ENCODE measurements at regions not wholly inside any gene's neighbourhood (a gene's known extent, or its start where the extent isn't known, plus 50 kb on each side); places are given as distances from the start of the nearest gene placed in this dataset.
"Not testable (repeated sequence)": the region's sequence is repeated elsewhere in the genome, so short reads cannot be mapped to it uniquely, and the experiment has no call there.

DNA sequence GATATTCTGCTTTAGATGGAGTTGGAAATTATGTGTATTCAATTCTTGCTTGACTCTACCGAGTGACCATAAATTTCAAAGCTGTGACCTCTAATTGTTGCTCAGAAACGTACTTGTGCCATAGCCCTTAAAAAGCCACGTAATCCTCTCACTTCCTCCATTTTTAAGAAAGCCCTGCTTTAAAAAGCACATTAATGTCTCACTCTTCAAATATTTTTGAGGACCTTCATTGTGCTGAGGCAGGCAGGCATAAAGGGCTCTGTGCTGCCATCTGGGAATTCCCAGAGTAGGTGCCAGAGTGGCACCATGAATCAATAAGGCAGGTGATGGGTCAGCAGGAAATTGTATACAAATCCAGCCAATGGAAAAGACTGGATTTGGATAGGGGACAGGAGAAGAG is 97.7 kb upstream of the FAM204A start:
- TF ChIP-seq, protein P1, sequence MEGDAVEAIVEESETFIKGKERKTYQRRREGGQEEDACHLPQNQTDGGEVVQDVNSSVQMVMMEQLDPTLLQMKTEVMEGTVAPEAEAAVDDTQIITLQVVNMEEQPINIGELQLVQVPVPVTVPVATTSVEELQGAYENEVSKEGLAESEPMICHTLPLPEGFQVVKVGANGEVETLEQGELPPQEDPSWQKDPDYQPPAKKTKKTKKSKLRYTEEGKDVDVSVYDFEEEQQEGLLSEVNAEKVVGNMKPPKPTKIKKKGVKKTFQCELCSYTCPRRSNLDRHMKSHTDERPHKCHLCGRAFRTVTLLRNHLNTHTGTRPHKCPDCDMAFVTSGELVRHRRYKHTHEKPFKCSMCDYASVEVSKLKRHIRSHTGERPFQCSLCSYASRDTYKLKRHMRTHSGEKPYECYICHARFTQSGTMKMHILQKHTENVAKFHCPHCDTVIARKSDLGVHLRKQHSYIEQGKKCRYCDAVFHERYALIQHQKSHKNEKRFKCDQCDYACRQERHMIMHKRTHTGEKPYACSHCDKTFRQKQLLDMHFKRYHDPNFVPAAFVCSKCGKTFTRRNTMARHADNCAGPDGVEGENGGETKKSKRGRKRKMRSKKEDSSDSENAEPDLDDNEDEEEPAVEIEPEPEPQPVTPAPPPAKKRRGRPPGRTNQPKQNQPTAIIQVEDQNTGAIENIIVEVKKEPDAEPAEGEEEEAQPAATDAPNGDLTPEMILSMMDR (IDR thresholded peaks at IDR 0.05; ENCODE audit: low read depth, low read length, missing control alignments): no peak
- H3K4me3 ChIP-seq (ENCODE audit: low read depth, low read length): no peak overlapping the region
- no peak for DNase-seq (ENCODE audit: low read depth)

DNA sequence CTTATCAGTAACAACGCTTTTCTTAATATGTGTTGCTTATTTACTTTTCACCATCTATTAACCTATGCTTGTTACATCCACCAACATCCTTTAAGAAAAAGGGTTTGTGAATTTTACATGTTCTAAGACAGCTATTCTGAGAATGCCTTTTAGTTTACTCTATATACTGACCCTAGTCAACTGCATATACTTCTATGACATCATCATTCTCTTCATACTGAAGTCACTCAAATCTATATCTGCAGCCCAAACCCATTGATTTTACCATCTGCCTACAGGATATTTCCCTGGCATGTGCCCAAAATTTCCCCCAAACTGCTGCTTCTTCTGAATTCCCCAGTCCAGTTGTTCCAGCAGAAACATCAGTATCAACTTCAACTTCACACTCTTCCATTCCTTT is 94.6 kb upstream of the FAM204A start:
- no peak overlapping the region for H3K4me3 ChIP-seq (ENCODE audit: low read depth, low read length)
- no peak for DNase-seq (ENCODE audit: low read depth)
- TF ChIP-seq, protein P1 (IDR thresholded peaks at IDR 0.05; ENCODE audit: low read depth, low read length, missing control alignments): no peak

DNA sequence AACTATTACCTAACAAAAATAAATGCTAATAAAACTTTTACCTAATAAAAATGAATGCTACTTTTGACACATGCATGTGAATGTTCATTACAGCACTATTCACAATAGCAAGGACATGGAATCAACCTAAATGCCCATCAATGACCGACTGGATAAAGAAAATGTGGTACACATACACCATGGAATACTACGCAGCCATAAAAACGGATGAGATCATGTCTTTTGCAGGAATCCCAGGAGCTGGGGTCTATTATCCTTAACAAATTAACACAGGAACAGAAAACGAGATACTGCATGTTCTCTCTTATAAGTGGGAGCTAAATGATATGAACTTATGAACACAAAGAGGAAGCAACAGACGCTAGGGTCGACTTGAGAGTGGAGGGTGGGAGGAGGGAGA is 88.1 kb upstream of the FAM204A start:
- no peak for DNase-seq (ENCODE audit: low read depth)
- TF ChIP-seq, protein P1 (IDR thresholded peaks at IDR 0.05; ENCODE audit: low read depth, low read length, missing control alignments): no peak
- no peak overlapping the region for H3K4me3 ChIP-seq (ENCODE audit: low read depth, low read length)

DNA sequence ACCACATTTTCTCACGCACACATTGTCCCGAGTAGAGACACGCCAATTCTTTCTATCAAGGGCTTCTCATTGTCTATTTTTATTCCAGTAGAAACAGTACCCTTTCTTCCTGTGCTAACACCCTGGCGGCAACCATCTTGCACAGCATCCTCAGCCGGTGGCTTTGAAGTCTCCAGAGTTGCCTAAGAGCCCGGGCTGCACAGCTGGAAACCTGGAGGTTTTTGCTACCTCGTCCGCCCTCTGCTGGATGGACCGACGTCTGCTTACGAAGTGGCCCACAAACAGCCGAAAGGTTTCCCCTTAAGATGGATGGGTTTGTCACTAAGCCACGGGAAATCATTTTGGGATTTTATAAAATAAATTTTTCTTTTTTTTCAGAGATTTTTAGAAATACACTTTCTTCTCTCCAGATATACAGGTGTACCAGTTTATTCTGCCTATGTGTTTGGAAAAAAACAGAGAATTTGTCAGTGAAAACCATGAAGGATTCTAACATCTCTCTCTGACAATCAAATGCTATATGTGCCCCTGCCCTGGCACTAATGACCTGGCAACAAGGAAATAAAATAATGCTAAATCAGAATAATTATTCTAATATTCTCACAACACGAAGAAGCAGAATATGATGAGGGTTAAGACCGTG is 81.8 kb upstream of the FAM204A start:
- DNase-seq (ENCODE audit: low read depth): peak; percentile 38
- TF ChIP-seq, protein P1 (IDR thresholded peaks at IDR 0.05; ENCODE audit: low read depth, low read length, missing control alignments): peak; percentile 74
- H3K4me3 ChIP-seq (ENCODE audit: low read depth, low read length): no peak overlapping the region

DNA sequence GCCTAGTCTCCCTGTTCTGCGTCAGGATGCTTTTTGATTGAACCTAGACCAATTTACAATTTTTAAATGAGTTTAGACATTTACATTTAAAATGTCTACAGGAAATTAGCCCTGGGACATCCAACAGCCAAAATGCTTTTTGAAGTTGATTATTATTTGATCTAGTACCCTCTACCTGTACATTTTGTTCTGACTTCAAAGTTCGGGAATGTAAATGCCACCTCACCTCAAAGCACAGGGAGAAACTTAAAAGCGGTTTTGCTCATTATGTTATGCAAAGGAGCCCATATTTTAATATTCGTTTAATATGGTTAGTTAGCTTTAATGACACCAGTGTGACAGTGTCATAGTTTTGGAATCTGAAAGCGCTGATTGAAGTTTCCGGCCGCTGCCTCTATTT is 80.1 kb upstream of the FAM204A start:
- H3K4me3 ChIP-seq (ENCODE audit: low read depth, low read length): no peak overlapping the region
- TF ChIP-seq, protein P1 (IDR thresholded peaks at IDR 0.05; ENCODE audit: low read depth, low read length, missing control alignments): no peak
- no peak for DNase-seq (ENCODE audit: low read depth)

DNA sequence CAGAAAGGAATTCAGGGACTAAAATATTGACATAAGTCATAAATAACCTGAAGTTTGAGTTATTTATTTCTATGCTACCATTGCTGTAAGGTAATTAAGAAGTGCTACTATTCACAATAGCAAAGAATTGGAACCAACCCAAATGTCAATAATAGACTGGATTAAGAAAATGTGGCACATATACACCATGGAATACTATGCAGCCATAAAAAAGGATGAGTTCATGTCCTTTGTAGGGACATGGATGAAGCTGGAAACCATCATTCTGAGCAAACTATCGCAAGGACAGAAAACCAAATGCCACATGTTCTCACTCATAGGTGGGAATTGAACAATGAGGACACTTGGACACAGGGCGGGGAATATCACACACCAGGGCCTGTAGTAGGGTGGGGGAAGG is 77.9 kb upstream of the FAM204A start:
- DNase-seq (ENCODE audit: low read depth): not testable (repeated sequence)

DNA sequence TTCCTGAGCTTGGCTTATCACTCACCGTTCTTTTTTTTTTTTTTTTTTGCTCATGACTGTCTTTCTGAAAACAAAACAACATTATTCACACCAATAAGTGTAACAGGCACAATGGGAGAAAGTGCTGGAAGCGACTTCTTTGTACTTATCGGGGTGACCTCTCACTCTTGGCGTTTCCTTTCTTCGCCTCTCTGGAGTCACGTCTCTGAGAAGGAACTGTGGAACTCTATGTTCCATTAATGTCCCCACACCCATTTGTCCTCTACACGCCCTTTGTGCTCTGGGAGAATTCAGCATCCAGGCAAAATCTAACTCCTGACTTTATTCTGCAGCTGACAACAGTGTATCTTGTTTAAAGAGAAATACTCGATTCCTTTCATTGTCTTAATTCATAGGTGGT is 70.8 kb upstream of the FAM204A start:
- H3K4me3 ChIP-seq (ENCODE audit: low read depth, low read length): no peak overlapping the region
- no peak for DNase-seq (ENCODE audit: low read depth)
- TF ChIP-seq, protein P1 (IDR thresholded peaks at IDR 0.05; ENCODE audit: low read depth, low read length, missing control alignments): no peak

More for the DNA sequence above, 77.9 kb upstream of the FAM204A start:
- not testable (repeated sequence) for H3K4me3 ChIP-seq (ENCODE audit: low read depth, low read length)

All from GM12864 (cell line).